ENCODE measurements at regions not wholly inside any gene's neighbourhood (a gene's known extent, or its start where the extent isn't known, plus 50 kb on each side); places are given as distances from the start of the nearest gene placed in this dataset.

- no peak for TF ChIP-seq POLR2AphosphoS5 (IDR thresholded peaks at IDR 0.05)
- no peak for TF ChIP-seq CTCF (IDR thresholded peaks at IDR 0.05)
Observed at GRCh38 chr9:110142253-110142652, 65.7 kb downstream of the C9orf152 start.
